Activated CD4-positive, alpha-beta T cell treated with anti-CD3 and anti-CD28 coated beads, Interleukin-10, Interleukin-2, amounts not matched to agents 100 ng/mL and 50 ng/mL, durations not matched to agents 16 hours and 8 hours (primary cell): ENCODE measurements at regions not wholly inside any gene's neighbourhood (a gene's known extent, or its start where the extent isn't known, plus 50 kb on each side); places are given as distances from the start of the nearest gene placed in this dataset.

ENCODE experiments used
- DNase-seq: peaks from one replicate; pipeline ENCODE4 v3.0.0-alpha.2; 2020

- no peak for DNase-seq
Observed at GRCh38 chr7:108711611-108712010, 141.9 kb downstream of the DNAJB9 start.

GRCh38 chr7:108716783-108717182 is 147.1 kb downstream of the DNAJB9 start:
- DNase-seq = no peak

DNA sequence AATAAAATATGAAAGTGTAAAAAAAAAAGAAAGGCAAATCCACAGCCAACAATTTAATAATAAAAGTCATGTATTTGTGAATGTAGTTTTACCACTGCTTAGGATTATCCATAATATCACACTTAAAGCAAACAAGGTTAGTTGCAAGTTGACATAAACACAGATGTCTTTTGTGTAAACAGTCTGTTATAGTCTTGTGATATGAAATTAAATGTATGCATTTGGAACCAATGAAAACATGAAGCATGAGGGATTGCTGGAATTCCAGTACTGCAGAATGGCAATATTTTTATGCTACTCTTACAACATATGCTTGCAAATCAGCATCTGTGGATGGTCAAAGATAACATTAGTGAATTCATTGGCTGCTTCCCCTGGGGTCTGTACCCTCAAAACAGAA is 148.1 kb downstream of the DNAJB9 start:
- DNase-seq = no peak

GRCh38 chr7:108719631-108720030 is 150.0 kb downstream of the DNAJB9 start:
- DNase-seq = no peak

GRCh38 chr7:108722561-108722960 is 152.9 kb downstream of the DNAJB9 start:
- no peak for DNase-seq

- DNase-seq = no peak
Observed at GRCh38 chr7:108723381-108723814, 153.7 kb downstream of the DNAJB9 start.

DNA sequence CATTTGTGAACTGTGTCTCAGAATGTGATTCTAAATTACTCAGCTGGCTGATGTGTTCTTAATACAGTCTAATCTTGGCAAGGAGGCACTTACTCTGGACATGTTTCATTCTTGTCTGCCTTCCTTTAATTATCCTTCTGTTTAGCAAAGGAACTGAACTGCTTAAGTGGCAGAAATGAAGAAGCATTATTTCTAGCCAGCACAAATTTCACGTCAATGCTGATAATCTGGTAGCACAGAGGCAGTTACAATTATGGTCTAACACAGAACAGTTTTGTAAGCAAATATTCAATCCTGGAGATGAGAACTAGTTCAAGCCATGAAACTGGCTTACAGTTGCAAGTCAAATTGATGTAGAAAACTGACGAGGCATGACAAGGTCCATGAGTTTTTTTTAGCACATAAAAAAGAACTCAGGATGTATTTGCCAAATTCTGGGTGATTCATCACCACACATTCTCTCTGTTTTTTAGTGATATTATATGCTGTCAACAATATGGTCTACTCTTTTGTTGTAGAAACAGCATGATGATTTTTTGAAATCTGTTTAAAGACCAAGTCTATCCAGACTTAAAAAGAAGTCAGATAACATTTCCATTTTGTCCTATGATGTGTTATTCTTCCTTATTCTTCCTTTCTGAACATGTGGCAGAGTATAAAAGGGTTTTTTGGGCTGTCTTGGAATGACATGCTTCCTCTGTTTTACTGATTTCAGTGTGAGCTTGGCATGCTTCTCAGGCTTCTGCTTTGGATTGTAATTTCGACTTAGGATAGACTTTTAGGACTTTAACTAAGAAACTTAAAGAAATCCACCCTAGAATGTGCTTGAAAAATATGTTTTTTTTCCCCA is 154.8 kb downstream of the DNAJB9 start:
- no peak for DNase-seq

DNA sequence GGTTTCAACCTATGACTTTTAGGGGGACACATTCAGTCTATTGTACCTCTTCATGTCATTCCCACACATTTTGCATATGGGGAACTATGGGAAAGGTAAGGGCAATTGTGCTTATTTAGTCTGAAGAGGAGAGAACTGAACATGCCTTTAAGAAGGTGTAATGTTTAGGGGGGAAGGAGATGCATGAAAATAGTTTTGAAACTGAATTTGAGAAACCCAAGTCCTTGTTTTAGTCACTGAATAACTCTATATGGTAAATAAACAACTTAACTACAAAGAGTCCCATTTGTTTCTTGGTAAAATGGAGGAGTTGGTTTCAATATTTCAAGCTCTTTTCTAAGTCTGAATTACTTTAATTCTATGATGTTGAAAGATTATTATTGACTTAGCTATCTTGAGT is 166.1 kb downstream of the DNAJB9 start:
- no peak for DNase-seq

- DNase-seq = no peak
Observed at GRCh38 chr7:108736221-108736891, 166.7 kb downstream of the DNAJB9 start.

DNA sequence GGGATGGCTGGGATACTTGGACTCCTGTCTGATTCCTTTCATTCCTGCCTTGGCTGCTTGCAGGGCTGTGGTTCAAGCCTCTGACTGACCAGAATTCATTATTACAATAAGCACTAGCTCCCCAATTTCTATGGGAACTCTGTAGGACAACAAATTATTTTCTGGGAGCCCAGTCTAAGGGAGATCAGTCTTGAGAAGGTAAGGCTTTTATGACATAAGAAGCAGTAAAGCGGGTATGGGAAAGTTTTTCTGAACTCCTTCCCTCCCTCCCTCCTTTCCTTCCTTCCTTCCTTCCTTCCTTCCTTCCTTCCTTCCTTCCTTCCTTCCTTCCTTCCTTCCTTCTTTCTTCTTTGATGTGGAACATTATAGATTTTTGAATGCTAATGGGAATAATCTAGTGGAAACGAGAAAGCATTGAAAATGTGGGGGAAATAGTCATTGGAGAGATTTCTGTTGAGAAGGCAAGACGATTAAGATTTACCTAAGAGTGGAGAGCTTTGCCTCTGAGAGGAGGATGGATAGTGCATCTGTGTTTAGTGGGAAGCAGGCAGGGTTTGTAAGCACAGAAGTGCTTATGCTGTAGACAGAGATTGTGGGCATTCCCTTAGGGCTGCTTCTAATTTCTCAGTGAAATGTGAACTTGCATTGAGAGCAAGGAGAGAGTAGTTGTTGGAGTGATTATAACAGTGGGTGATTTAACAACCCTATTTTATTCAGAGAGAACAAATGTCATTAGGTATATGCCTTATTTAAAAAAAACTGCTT is 201.5 kb downstream of the DNAJB9 start:
- no peak for DNase-seq

GRCh38 chr7:108771853-108772252 is 202.2 kb downstream of the DNAJB9 start:
- no peak for DNase-seq

- DNase-seq = no peak
Observed at GRCh38 chr7:108777966-108778365, 208.3 kb downstream of the DNAJB9 start.

GRCh38 chr7:108789451-108789850 is 219.8 kb downstream of the DNAJB9 start:
- DNase-seq = no peak

DNA sequence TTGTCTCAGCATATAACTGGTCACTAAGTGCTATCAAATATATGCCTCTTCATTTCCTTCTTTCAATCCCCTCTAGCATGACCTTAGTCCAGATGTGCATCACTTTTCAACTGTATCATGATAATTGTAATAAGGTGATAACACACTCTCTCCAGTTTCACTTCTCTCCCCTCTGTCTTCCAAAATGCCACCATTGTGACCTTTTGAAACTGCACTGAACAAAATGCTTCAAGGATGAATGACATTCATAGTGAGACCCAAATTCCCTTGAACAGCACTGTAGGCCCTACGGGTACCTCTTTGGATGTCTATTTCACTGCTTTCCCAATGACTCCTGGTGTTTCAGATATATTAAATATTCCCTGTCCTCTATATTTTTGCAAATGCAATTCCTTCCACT is 224.8 kb downstream of the DNAJB9 start:
- no peak for DNase-seq

DNA sequence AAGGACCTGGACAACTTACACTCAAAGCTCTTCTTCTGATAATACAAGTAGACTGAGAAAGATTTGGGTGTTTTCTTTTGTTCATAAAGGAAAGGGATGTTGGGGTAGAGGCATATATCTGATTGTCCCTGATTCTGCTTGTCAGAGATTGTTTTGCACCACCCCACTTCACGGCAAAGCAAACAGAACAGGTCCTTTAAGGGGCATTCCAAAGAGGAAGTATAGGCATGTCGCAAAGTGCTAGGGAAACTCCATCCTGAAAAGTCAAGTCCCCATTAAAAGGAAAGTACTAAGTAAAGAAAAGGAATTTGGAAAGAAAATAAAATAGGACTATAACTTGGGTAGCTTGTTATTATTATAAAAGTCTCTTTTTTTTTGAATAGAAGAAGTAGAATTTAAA is 233.0 kb downstream of the DNAJB9 start:
- no peak for DNase-seq

DNA sequence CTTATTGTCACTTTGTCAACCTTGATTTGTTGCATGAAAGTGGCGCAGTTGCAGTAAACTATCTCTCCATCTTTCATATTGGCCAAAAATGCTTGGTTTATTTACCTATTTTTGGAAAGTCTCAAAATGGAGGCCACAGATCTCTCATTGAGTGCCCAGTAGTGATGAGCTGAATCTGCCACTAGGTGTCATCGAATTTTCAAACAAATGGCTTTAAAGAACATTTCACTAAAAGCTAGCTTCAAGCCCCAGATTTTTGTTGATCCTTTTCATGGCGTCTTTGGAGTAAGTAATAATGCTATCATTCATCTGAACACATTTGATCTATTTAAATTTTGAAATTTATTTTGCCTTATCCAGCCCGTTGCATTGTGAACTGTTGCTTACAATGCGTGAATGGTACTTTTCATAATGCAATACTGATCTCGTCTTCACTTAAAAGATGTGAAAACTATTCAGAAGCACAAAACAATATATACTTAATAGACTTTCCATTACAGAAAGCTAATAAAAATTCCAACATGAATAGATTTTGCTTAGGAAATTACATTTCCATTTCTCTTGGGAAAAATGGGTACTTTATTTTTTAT is 236.2 kb downstream of the DNAJB9 start:
- peak; percentile 14 for DNase-seq

GRCh38 chr7:108808549-108809266 is 239.0 kb downstream of the DNAJB9 start:
- DNase-seq = no peak

DNA sequence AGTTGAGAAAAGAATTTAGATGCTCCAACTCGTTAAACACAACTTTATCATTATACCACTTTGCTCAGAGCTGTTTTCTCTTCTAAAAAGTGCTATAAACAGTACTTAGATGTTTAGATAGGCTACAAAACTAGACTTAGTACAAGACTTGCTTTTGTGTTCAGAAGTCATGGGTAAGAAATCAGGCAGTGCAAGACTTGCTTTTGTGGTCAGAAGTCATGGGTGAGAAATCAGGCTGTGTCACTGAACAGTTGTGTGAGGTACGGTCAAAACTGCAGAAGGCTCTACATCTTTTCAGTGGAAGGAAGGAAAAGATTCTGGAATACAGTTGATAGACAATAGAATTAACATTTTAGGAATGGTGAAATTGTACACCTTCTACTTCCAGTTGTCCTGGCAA is 239.7 kb downstream of the DNAJB9 start:
- no peak for DNase-seq

DNA sequence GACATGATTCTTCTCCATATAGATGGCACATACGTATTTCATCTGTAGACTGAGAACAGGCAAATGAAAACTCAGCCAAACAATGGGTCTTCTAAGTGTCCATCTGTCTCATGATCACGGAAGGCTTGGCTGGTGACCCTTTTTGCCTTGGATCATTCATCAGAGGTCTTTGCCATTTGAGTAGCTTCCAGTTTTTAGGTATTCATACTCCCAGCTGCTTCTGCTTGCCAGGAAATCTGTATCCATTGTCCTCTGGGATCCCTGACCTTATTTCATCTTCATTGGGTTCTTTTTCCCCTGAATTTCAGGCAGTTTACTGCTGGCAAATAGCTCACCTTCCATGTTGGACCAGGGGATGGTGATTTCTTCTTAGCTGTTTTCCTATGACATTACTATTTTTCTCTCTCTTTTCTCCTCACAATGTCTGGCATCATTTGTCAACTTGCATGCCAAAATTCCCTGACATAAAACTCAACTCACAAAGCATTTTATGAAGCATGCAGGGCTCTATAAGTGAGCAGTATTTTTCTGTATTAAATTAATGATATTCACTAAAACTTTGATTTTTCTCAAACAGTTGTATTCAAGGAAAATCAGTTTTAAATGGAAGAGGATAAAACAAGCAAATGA is 241.2 kb downstream of the DNAJB9 start:
- no peak for DNase-seq

DNA sequence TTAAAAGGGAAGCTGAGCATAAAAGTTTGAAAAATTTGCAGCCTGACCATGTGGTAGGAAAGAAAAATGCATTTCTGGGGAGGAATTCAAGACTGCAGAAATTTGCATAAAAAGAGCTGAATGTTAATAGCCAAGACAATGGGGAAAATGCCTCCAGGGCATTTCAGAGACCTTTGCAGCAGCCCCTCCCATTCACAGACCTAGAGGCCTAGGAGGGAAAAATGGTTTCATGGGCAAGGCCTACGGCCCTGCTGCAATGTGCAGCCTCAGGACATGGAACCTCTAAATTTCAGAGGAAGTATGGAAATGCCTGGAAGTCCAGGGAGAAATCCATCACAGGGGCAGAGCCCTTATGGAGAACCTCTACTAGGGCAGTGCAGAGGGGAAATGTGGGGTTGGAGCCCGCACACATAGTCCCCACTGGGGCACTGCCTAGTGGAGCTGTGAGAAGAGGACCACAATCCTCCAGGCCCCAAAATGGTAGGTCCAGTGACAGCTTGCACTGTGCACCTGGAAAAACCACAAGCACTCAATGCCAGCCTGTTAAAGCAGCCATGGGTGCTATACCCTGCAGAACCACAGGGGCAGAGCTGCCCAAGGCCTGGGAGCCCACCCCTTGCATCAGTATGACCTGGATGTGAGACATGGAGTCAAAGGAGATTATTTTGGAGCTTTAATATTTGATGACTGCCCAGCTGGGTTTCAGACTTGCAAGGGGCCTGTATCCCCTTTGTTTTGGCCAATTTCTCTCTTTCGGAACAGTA is 243.8 kb downstream of the DNAJB9 start:
- DNase-seq = no peak

- no peak for DNase-seq
Observed at GRCh38 chr7:108815815-108816214, 246.1 kb downstream of the DNAJB9 start.
